ENCODE measurements at regions not wholly inside any gene's neighbourhood (a gene's known extent, or its start where the extent isn't known, plus 50 kb on each side); places are given as distances from the start of the nearest gene placed in this dataset.

DNA sequence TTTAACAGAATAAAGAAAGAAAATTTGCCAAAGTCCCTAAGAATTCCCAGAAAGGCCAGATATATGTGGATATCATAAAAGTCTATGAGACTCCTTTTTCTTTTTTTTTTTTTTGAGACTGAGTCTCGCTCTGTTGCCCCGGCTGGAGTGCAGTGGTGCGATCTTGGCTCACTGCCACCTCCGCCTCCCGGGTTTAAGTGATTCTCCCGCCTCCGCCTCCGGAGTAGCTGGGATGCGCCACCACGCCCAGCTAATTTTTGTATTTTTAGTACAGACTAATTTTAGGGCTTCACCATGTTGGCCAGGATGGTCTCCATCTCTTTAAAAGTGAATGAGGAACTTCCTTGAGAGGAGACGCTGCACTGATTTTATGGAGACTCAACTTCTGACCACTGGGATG lies 335.2 kb downstream of the FBXO15 start:
- H3K9ac ChIP-seq (ENCODE audit: low read length) = no peak overlapping the region
- H3K9me3 ChIP-seq (ENCODE audit: control insufficient read depth, low read depth, low read length) = no peaks in the 10 kb centered on the region
- no peaks in the 10 kb centered on the region for H3K4me1 ChIP-seq (ENCODE audit: control insufficient read depth, low read depth, low read length)
- no peaks in the 10 kb centered on the region for H3K36me3 ChIP-seq (ENCODE audit: control insufficient read depth, low read depth, low read length)
- no peaks in the 10 kb centered on the region for H3K27me3 ChIP-seq (ENCODE audit: control insufficient read depth, insufficient read depth, low read length)
- H3K27ac ChIP-seq (ENCODE audit: low read length) = no peak overlapping the region
- no peak overlapping the region for H3K4me3 ChIP-seq (ENCODE audit: low read length)

DNA sequence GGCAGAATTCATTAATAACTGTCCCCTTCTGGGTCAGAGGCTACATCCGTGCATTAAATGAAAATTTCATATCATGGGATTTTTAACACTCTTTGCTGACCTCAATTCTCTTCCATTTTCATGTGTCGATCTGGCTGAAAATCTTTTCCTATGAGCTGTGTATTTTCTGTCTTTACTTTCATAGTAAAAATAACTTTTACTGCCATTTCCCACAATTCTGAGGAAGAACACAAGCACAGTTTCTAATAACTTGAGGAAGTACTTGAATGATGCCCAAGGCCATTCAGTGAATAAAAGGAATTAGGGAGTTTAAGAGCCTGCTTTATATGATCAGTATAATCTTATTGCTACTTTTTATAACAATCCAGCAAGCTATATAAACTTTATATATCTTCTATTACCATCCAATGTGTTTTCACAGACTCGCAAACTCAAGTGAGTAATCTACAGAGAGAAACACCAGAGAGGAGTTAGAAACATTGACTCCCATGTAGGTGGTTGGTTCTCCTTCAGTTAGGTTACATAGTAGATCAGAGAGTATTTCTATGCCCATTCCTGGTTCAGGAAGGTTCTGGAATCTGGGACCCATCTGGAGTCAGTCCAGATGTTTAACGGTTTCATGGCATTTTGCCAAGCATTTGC lies 340.0 kb downstream of the FBXO15 start:
- Histone ChIP-seq H3K27me3 (ENCODE audit: control insufficient read depth, insufficient read depth, low read length) (no peaks in the 10 kb centered on the region), H3K4me3 (ENCODE audit: low read length) (no peak overlapping the region), H3K9me3 (ENCODE audit: control insufficient read depth, low read depth, low read length) (no peaks in the 10 kb centered on the region), H3K9ac (ENCODE audit: low read length) (no peak overlapping the region), H3K4me1 (ENCODE audit: control insufficient read depth, low read depth, low read length) (peaks cover 4% of the 10 kb centered on the region), H3K27ac (ENCODE audit: low read length) (no peak overlapping the region), H3K36me3 (ENCODE audit: control insufficient read depth, low read depth, low read length) (no peaks in the 10 kb centered on the region)

DNA sequence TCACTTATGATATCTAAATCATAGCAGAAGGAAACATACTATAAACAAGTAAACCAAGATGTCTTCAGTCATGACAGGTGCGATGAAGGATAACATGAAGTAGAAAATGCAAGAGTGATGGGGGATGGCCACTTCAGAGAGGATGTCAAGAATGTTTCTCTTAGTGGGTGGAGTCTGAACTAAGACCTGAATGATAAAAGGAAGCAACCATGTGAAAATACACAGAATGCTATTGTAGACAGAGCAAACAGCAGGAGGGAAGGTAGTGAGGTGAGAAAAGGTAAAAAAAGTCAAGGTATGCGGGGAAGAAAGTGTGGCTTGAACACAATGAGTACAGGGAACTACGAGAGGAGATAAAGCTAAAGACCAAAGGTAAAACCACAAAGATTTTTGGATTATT lies 341.6 kb downstream of the FBXO15 start:
- H3K4me3 ChIP-seq (ENCODE audit: low read length) = no peak overlapping the region
- H3K9ac ChIP-seq (ENCODE audit: low read length) = no peak overlapping the region
- H3K27ac ChIP-seq (ENCODE audit: low read length) = no peak overlapping the region
- no peaks in the 10 kb centered on the region for H3K36me3 ChIP-seq (ENCODE audit: control insufficient read depth, low read depth, low read length)
- H3K9me3 ChIP-seq (ENCODE audit: control insufficient read depth, low read depth, low read length) = no peaks in the 10 kb centered on the region
- H3K4me1 ChIP-seq (ENCODE audit: control insufficient read depth, low read depth, low read length) = peaks cover 4% of the 10 kb centered on the region
- no peaks in the 10 kb centered on the region for H3K27me3 ChIP-seq (ENCODE audit: control insufficient read depth, insufficient read depth, low read length)

DNA sequence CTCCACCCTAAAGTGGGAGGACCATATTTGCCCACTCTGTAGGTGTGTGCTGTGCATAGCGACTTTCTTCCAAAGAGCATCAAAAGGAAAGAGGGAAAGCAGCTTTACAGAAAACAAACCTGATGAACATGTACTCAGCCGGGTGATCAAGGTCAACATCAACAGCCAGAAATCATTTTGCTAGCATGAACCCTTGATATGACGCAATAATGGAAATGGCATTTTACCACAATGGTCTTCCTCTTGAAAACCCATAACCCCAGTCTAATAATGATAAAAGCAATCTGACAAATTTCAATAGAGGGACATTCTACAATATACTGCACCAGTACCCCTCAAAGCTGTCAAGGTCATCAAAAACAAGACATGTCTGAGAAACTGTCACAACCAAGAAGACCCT lies 350.2 kb downstream of the FBXO15 start:
- H3K27me3 ChIP-seq (ENCODE audit: control insufficient read depth, insufficient read depth, low read length) = no peaks in the 10 kb centered on the region
- H3K9ac ChIP-seq (ENCODE audit: low read length) = no peak overlapping the region
- no peaks in the 10 kb centered on the region for H3K36me3 ChIP-seq (ENCODE audit: control insufficient read depth, low read depth, low read length)
- no peak overlapping the region for H3K27ac ChIP-seq (ENCODE audit: low read length)
- no peak overlapping the region for H3K4me3 ChIP-seq (ENCODE audit: low read length)
- no peaks in the 10 kb centered on the region for H3K9me3 ChIP-seq (ENCODE audit: control insufficient read depth, low read depth, low read length)
- H3K4me1 ChIP-seq (ENCODE audit: control insufficient read depth, low read depth, low read length) = no peaks in the 10 kb centered on the region

DNA sequence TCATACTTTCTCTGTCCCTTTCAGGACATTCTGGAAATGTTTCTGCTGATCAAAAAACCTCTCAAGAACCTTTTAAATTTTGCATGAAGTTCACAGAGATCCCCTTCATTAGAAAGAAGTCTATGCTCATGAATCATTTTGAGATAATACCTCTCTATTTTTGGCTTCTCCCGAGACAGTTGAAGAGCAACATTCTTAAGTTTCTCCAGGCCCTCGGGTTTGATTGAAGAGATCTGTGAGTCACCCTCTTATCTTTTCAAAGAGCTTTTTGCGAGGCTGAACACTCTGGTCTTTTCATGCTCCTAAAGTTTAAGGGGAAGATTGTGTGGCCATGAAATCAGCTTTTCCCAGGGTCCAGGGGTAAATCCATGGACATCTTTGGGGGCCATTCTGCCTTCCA lies 354.2 kb downstream of the FBXO15 start:
- no peaks in the 10 kb centered on the region for H3K4me1 ChIP-seq (ENCODE audit: control insufficient read depth, low read depth, low read length)
- H3K27ac ChIP-seq (ENCODE audit: low read length) = no peak overlapping the region
- no peak overlapping the region for H3K9ac ChIP-seq (ENCODE audit: low read length)
- no peak overlapping the region for H3K4me3 ChIP-seq (ENCODE audit: low read length)
- H3K36me3 ChIP-seq (ENCODE audit: control insufficient read depth, low read depth, low read length) = no peaks in the 10 kb centered on the region
- no peaks in the 10 kb centered on the region for H3K9me3 ChIP-seq (ENCODE audit: control insufficient read depth, low read depth, low read length)
- no peaks in the 10 kb centered on the region for H3K27me3 ChIP-seq (ENCODE audit: control insufficient read depth, insufficient read depth, low read length)

- H3K9me3 ChIP-seq (ENCODE audit: control insufficient read depth, low read depth, low read length) = no peaks in the 10 kb centered on the region
- no peak overlapping the region for H3K4me3 ChIP-seq (ENCODE audit: low read length)
- no peaks in the 10 kb centered on the region for H3K36me3 ChIP-seq (ENCODE audit: control insufficient read depth, low read depth, low read length)
- no peaks in the 10 kb centered on the region for H3K27me3 ChIP-seq (ENCODE audit: control insufficient read depth, insufficient read depth, low read length)
- no peak overlapping the region for H3K27ac ChIP-seq (ENCODE audit: low read length)
- no peaks in the 10 kb centered on the region for H3K4me1 ChIP-seq (ENCODE audit: control insufficient read depth, low read depth, low read length)
- no peak overlapping the region for H3K9ac ChIP-seq (ENCODE audit: low read length)
Observed at GRCh38 chr18:73791081-73791480, 356.6 kb downstream of the FBXO15 start.

DNA sequence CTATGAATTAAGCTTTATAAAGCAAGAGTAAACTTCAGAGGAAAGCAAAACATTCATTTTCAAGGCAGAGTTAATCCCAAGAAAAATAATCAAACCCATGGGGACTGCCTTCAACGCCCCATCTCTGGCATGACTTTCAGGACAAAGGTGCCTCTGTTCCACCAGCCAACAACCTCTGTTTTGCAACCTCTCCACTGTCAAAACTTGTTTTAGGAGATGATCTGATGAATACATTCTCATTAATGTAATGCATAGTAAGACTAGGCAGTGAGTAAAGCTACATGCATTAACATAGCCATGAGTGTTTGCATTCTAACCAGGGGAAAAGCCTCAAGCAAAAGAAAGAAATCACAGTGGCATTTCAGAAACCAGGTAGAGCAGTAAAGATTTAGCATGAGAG lies 357.0 kb downstream of the FBXO15 start:
- Histone ChIP-seq H3K4me1 (ENCODE audit: control insufficient read depth, low read depth, low read length) (no peaks in the 10 kb centered on the region), H3K4me3 (ENCODE audit: low read length) (no peak overlapping the region), H3K27ac (ENCODE audit: low read length) (no peak overlapping the region), H3K27me3 (ENCODE audit: control insufficient read depth, insufficient read depth, low read length) (no peaks in the 10 kb centered on the region), H3K36me3 (ENCODE audit: control insufficient read depth, low read depth, low read length) (no peaks in the 10 kb centered on the region), H3K9ac (ENCODE audit: low read length) (no peak overlapping the region), H3K9me3 (ENCODE audit: control insufficient read depth, low read depth, low read length) (no peaks in the 10 kb centered on the region)

DNA sequence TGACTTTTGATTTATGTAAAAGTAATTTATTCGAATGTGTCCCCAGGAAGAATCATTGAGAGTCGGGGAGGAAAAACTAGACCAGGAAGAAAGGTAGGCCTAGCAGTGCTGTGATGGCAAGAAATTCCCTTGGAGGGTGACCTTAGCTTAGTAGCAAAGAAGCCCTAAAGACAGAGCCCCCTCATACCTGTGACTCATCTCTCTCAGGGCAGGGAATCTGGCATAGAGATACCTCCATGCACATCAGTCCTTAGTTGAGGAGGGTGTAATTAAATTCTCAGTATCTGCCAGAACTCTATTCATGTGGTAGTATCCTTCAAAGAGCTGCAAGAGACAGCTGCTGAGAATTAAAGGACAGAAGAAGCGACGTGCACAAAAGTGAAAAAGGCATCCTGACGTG lies 360.3 kb downstream of the FBXO15 start:
- H3K4me3 ChIP-seq (ENCODE audit: low read length) = no peak overlapping the region
- no peaks in the 10 kb centered on the region for H3K4me1 ChIP-seq (ENCODE audit: control insufficient read depth, low read depth, low read length)
- no peaks in the 10 kb centered on the region for H3K36me3 ChIP-seq (ENCODE audit: control insufficient read depth, low read depth, low read length)
- H3K27me3 ChIP-seq (ENCODE audit: control insufficient read depth, insufficient read depth, low read length) = no peaks in the 10 kb centered on the region
- H3K27ac ChIP-seq (ENCODE audit: low read length) = no peak overlapping the region
- H3K9me3 ChIP-seq (ENCODE audit: control insufficient read depth, low read depth, low read length) = no peaks in the 10 kb centered on the region
- no peak overlapping the region for H3K9ac ChIP-seq (ENCODE audit: low read length)

DNA sequence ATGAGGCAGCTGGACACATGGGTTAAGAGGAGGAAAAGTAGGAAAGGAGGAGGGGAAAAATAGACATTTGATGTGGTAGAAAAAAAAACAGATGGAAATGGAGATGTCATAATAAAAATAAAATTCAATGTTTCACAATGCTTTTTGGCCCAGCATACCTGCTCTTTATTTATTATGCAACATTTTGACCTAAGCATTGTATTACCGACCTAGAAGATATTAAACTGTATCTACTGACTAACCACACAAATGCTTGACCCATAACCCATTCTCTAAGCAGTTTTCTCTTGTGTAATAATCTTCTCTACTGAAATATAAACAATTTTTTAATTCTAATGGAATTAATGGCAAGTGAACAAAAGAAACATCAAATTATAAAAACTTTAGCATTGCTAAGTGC lies 362.3 kb downstream of the FBXO15 start:
- peaks cover under 1% of the 10 kb centered on the region for H3K4me1 ChIP-seq (ENCODE audit: control insufficient read depth, low read depth, low read length)
- no peak overlapping the region for H3K4me3 ChIP-seq (ENCODE audit: low read length)
- H3K27ac ChIP-seq (ENCODE audit: low read length) = no peak overlapping the region
- H3K27me3 ChIP-seq (ENCODE audit: control insufficient read depth, insufficient read depth, low read length) = no peaks in the 10 kb centered on the region
- no peaks in the 10 kb centered on the region for H3K9me3 ChIP-seq (ENCODE audit: control insufficient read depth, low read depth, low read length)
- H3K36me3 ChIP-seq (ENCODE audit: control insufficient read depth, low read depth, low read length) = no peaks in the 10 kb centered on the region
- no peak overlapping the region for H3K9ac ChIP-seq (ENCODE audit: low read length)

- no peaks in the 10 kb centered on the region for H3K9me3 ChIP-seq (ENCODE audit: control insufficient read depth, low read depth, low read length)
- H3K9ac ChIP-seq (ENCODE audit: low read length) = no peak overlapping the region
- no peaks in the 10 kb centered on the region for H3K36me3 ChIP-seq (ENCODE audit: control insufficient read depth, low read depth, low read length)
- H3K4me3 ChIP-seq (ENCODE audit: low read length) = no peak overlapping the region
- H3K27me3 ChIP-seq (ENCODE audit: control insufficient read depth, insufficient read depth, low read length) = no peaks in the 10 kb centered on the region
- peaks cover 3% of the 10 kb centered on the region for H3K4me1 ChIP-seq (ENCODE audit: control insufficient read depth, low read depth, low read length)
- no peak overlapping the region for H3K27ac ChIP-seq (ENCODE audit: low read length)
Observed at GRCh38 chr18:73784853-73785252, 362.8 kb downstream of the FBXO15 start.

- Histone ChIP-seq H3K27ac (ENCODE audit: low read length) (no peak overlapping the region), H3K9me3 (ENCODE audit: control insufficient read depth, low read depth, low read length) (no peaks in the 10 kb centered on the region), H3K36me3 (ENCODE audit: control insufficient read depth, low read depth, low read length) (no peaks in the 10 kb centered on the region), H3K9ac (ENCODE audit: low read length) (no peak overlapping the region), H3K4me1 (ENCODE audit: control insufficient read depth, low read depth, low read length) (peaks cover 3% of the 10 kb centered on the region), H3K27me3 (ENCODE audit: control insufficient read depth, insufficient read depth, low read length) (no peaks in the 10 kb centered on the region), H3K4me3 (ENCODE audit: low read length) (no peak overlapping the region)
Observed at GRCh38 chr18:73782405-73782804, 365.2 kb downstream of the FBXO15 start.

DNA sequence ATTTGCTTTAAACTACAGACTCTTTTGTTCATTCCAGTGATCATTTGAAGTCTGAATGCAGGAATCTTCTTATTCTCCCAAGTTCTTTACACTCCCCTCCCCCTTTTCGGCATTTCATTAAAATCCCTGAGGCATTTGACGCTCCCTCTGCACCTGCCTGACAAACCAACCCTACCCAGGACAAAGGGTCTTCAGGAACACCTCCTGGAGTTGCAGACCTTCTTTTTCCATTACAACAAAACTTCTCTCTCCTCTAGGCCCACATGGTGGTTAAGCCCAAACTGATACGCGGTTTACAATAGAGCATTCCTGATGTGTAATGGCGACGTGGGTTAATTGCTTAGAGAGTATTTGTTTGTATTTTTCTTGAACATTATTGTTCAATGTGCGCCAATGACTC lies 367.4 kb downstream of the FBXO15 start:
- no peak overlapping the region for H3K9ac ChIP-seq (ENCODE audit: low read length)
- no peak overlapping the region for H3K27ac ChIP-seq (ENCODE audit: low read length)
- peaks cover 3% of the 10 kb centered on the region for H3K4me1 ChIP-seq (ENCODE audit: control insufficient read depth, low read depth, low read length)
- H3K36me3 ChIP-seq (ENCODE audit: control insufficient read depth, low read depth, low read length) = no peaks in the 10 kb centered on the region
- H3K9me3 ChIP-seq (ENCODE audit: control insufficient read depth, low read depth, low read length) = no peaks in the 10 kb centered on the region
- H3K27me3 ChIP-seq (ENCODE audit: control insufficient read depth, insufficient read depth, low read length) = no peaks in the 10 kb centered on the region
- no peak overlapping the region for H3K4me3 ChIP-seq (ENCODE audit: low read length)
